ENCODE measurements at regions not wholly inside any gene's neighbourhood (a gene's known extent, or its start where the extent isn't known, plus 50 kb on each side); places are given as distances from the start of the nearest gene placed in this dataset.

GRCh38 chr1:195999022-195999421 lies 609.2 kb downstream of the KCNT2 start:
- no peak for DNase-seq

- DNase-seq: no peak
Observed at GRCh38 chr1:195981448-195982139, 626.6 kb downstream of the KCNT2 start.

- DNase-seq: no peak
Observed at GRCh38 chr1:195979646-195980045, 628.6 kb downstream of the KCNT2 start.

GRCh38 chr1:195973311-195973904 lies 634.8 kb downstream of the KCNT2 start:
- no peak for DNase-seq

GRCh38 chr1:195971589-195971988 lies 636.7 kb downstream of the KCNT2 start:
- no peak for DNase-seq

GRCh38 chr1:195970209-195970608 lies 638.0 kb downstream of the KCNT2 start:
- DNase-seq: no peak

- DNase-seq: no peak
Observed at GRCh38 chr1:195965475-195965874, 642.8 kb downstream of the KCNT2 start.

GRCh38 chr1:195965036-195965435 lies 643.2 kb downstream of the KCNT2 start:
- DNase-seq: no peak

- DNase-seq: no peak
Observed at GRCh38 chr1:195964516-195964915, 643.7 kb downstream of the KCNT2 start.

- no peak for DNase-seq
Observed at GRCh38 chr1:195962051-195962450, 646.2 kb downstream of the KCNT2 start.

- DNase-seq: no peak
Observed at GRCh38 chr1:195960580-195960979, 647.7 kb downstream of the KCNT2 start.

GRCh38 chr1:195958131-195958530 lies 650.1 kb downstream of the KCNT2 start:
- DNase-seq: no peak

GRCh38 chr1:195956845-195957244 lies 651.4 kb downstream of the KCNT2 start:
- no peak for DNase-seq

- no peak for DNase-seq
Observed at GRCh38 chr1:195954848-195955247, 653.4 kb downstream of the KCNT2 start.

GRCh38 chr1:195951313-195951712 lies 656.9 kb downstream of the KCNT2 start:
- DNase-seq: no peak

- DNase-seq: no peak
Observed at GRCh38 chr1:195948123-195948895, 659.9 kb downstream of the KCNT2 start.

- DNase-seq: no peak
Observed at GRCh38 chr1:195946500-195946899, 661.7 kb downstream of the KCNT2 start.

GRCh38 chr1:195941795-195942194 lies 666.4 kb downstream of the KCNT2 start:
- no peak for DNase-seq

- no peak for DNase-seq
Observed at GRCh38 chr1:195941314-195941713, 666.9 kb downstream of the KCNT2 start.

- no peak for DNase-seq
Observed at GRCh38 chr1:195939844-195940243, 668.4 kb downstream of the KCNT2 start.

GRCh38 chr1:195934817-195935553 lies 673.3 kb downstream of the KCNT2 start:
- DNase-seq: no peak

GRCh38 chr1:195933835-195934234 lies 674.4 kb downstream of the KCNT2 start:
- DNase-seq: no peak

- no peak for DNase-seq
Observed at GRCh38 chr1:195915826-195916225, 692.4 kb downstream of the KCNT2 start.
